NCI-H2029 treated with DMSO at 0.1 percent for 48 hours (cell line): ENCODE measurements at regions not wholly inside any gene's neighbourhood (a gene's known extent, or its start where the extent isn't known, plus 50 kb on each side); places are given as distances from the start of the nearest gene placed in this dataset.

ENCODE experiments used
- DNase-seq: peaks from one replicate; lab custom pipeline; 2025; lab: John Stamatoyannopoulos, UW

GRCh38 chr4:152159773-152160172 is 376.1 kb downstream of the FBXW7 start:
- DNase-seq, result no peak

GRCh38 chr4:152158225-152158624 is 377.7 kb downstream of the FBXW7 start:
- DNase-seq, result no peak

- no peak for DNase-seq
Observed at GRCh38 chr4:152157629-152158028, 378.3 kb downstream of the FBXW7 start.

GRCh38 chr4:152156442-152156841 is 379.4 kb downstream of the FBXW7 start:
- DNase-seq, result no peak

GRCh38 chr4:152155070-152155469 is 380.8 kb downstream of the FBXW7 start:
- no peak for DNase-seq

- DNase-seq, result no peak
Observed at GRCh38 chr4:152154433-152154832, 381.5 kb downstream of the FBXW7 start.

GRCh38 chr4:152153476-152154270 is 382.2 kb downstream of the FBXW7 start:
- no peak for DNase-seq

- DNase-seq, result no peak
Observed at GRCh38 chr4:152150214-152150613, 385.7 kb downstream of the FBXW7 start.

GRCh38 chr4:152149745-152150144 is 386.1 kb downstream of the FBXW7 start:
- DNase-seq, result no peak

GRCh38 chr4:152148057-152148456 is 387.2 kb upstream of the GATB start:
- DNase-seq, result no peak

- DNase-seq, result no peak
Observed at GRCh38 chr4:152146244-152146643, 385.4 kb upstream of the GATB start.

- DNase-seq, result no peak
Observed at GRCh38 chr4:152143806-152144205, 383.0 kb upstream of the GATB start.

GRCh38 chr4:152138451-152138850 is 377.6 kb upstream of the GATB start:
- DNase-seq, result no peak

GRCh38 chr4:152132776-152133175 is 372.0 kb upstream of the GATB start:
- no peak for DNase-seq

- DNase-seq, result no peak
Observed at GRCh38 chr4:152128356-152128755, 367.5 kb upstream of the GATB start.

GRCh38 chr4:152126238-152126637 is 365.4 kb upstream of the GATB start:
- no peak for DNase-seq

- DNase-seq, result no peak
Observed at GRCh38 chr4:152118819-152119553, 358.2 kb upstream of the GATB start.

GRCh38 chr4:152117933-152118507 is 357.2 kb upstream of the GATB start:
- DNase-seq, result no peak

GRCh38 chr4:152117520-152117919 is 356.7 kb upstream of the GATB start:
- DNase-seq, result no peak

- DNase-seq, result no peak
Observed at GRCh38 chr4:152117054-152117453, 356.2 kb upstream of the GATB start.

- DNase-seq, result no peak
Observed at GRCh38 chr4:152115794-152116193, 355.0 kb upstream of the GATB start.

GRCh38 chr4:152115118-152115517 is 354.3 kb upstream of the GATB start:
- no peak for DNase-seq

GRCh38 chr4:152114562-152114961 is 353.8 kb upstream of the GATB start:
- no peak for DNase-seq
